HG03469 (cell line): ENCODE measurements at regions not wholly inside any gene's neighbourhood (a gene's known extent, or its start where the extent isn't known, plus 50 kb on each side); places are given as distances from the start of the nearest gene placed in this dataset.
"Not testable (repeated sequence)": the region's sequence is repeated elsewhere in the genome, so short reads cannot be mapped to it uniquely, and the experiment has no call there.

Experiments
- ATAC-seq: cut with Tn5 transposase; IDR thresholded peaks from one replicate; pipeline ENCODE4 v1.9.1; 2021; ENCODE audit warnings: mild to moderate bottlenecking, moderate library complexity, moderate number of reproducible peaks; ENCODE audit not compliant: unreplicated experiment

DNA sequence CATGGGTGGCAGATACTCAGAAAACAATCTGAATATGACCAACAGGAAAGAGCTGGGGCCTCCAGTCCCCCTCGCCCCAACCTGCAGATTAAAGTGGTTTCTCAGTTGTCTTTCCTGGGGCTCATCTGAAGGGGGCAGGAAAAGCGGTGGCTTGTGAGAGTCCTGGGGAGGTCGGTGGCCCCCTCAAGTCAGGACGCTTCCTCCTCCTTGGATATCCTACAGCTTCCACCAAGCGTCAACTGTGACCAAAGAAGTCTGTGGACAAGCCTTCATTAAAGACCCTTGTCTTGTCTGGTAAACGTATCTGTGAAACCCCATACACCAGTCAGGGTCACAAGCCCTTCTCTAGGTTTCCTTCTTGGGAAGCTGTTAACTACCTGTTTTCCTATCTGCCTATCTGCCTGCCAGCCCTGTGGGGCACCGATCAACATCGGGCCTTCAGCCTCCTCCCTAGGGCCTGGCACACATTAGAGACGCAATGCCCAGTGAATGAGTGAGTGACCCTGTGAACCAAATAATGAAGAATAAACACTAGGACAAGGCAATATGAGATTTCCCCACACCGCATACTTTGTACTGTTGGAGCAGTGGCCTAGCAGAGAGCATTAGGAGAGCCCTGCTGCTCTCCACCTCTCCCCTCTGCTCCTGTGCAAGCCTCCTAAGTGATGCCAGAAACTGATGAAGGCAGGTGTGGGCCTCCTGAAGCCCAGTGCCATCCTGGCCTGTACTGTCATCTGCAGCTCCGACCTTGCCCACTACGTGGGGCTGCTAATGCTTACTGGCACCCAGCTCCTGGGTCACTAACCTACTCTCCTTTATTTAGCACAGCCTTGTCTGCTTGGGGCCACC, 1317.8 kb downstream of the UQCRFS1 start:
- ATAC-seq = no peak

DNA sequence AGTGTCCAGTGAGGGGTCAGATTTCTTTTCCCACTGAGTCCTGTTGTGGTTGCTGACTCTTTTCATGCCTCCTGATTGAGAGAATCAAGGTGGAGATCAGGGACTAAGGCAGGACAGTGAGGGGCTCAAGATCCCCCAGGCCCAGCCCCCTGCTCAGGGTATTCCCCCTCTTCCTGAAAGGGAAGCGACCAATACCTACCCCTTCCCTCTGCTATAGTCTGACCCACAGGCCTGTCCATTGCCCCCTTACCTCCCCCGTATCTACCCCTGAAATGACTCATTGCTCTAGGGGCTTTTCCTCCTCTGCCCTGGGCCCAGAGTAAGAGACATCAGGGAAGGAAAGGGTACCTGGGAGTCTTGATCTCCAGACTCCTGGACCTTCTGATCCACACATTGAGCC, 1320.5 kb downstream of the UQCRFS1 start:
- ATAC-seq = no peak

- ATAC-seq = no peak
These were observed 1321.5 kb downstream of the UQCRFS1 start for GRCh38 chr19:27891411-27891810.

DNA sequence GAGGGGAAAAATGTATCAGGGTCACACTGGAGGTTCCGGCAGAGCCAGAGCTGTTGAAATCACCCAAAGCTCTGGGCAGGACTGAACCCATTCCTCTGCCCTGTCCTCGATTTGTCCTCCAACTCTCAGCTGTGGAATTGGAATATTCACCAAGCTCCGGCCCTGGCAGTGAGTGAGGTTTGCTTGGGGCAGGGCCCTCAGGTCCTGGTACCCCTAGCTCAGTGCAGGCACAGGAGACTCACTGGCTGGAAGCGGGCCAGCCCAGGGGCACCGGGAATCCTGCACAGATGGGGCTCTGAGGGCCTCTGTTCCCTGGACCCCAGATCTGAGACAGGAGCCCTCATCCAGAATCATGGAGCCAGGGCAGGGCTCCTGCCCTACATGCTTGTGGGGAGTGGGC, 1322.3 kb downstream of the UQCRFS1 start:
- ATAC-seq = no peak

DNA sequence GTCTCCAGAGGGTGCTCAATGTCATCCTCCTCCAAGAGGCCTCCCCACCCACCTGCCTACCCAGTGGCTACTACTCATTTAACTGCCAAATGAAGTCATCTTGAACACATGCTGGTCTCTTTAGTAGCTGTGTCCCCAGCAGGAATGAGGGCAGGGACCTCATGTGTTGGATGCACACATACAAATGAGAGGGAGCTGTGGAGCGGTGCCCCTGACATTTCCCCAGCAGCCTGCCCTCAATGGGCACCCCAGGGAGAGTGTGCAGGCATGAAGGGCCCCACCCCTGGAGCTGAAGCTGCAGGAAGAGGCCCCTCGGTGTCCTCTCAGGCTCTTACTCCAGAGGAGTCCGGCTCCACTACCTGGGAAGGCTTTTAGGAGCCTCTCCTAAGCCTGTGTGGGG, 1322.7 kb downstream of the UQCRFS1 start:
- no peak for ATAC-seq

GRCh38 chr19:27889156-27889555, 1323.8 kb downstream of the UQCRFS1 start:
- ATAC-seq = no peak

DNA sequence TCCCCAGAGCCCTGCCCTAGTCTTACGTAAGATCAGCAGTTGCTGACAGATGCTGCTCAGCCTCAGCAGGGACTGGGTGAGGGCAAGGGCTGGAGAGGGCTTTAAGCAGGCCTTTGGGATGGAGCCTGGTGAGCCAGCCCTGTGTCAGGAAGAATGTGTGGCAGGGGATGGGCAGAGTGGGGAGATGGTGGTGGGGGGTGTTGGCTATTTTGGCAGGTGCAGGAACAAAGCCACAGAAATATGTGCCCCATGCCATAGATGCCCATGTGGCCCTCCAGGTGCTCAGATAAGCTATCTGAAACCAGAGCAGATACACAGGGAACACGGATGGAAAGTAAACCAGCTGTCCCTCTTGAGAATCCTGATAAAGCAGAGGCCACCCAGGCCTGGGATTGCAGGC, 1325.0 kb downstream of the UQCRFS1 start:
- ATAC-seq = no peak

GRCh38 chr19:27885359-27885758, 1327.6 kb downstream of the UQCRFS1 start:
- ATAC-seq = no peak

DNA sequence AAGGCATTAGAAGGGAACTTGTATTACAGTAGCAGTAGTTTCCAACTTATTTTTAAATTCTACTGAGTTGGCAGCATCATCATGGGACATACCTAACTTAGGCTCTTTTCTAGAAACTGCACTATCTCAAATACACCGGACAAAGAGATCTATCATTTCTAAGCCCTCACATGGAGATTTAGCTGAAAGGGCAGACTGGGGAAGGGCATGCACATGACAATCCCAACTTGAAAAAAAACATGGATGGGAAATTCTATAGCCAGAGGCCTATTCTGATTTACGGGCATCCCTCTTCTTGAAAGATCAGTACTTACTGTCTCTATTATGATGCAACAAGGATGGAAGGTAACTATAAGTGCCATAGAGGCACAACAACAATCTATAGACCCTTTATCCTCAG, 1328.6 kb downstream of the UQCRFS1 start:
- no peak for ATAC-seq

- no peak for ATAC-seq
These were observed 1331.7 kb downstream of the UQCRFS1 start for GRCh38 chr19:27881213-27881612.

- no peak for ATAC-seq
These were observed 1335.9 kb downstream of the UQCRFS1 start for GRCh38 chr19:27876976-27877512.

DNA sequence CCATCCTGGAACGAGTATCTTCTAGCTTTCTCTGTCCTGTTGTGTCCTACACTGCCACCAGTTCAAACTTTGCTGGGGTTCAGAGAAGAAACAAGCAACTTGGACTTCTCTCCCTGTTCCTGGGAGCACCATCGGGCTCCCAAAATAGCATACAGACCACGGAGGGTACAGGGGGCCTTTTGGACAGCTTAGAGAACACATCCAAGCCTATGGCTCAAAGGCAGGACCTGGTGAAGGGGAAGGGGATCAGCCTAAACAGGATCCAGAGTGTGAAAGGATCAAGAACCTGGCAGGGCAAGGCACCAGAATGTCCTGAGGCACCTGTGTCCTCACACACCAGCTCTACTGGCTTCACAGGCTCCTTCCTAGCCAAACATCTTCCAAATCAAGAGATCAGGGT, 1336.5 kb downstream of the UQCRFS1 start:
- ATAC-seq = no peak

DNA sequence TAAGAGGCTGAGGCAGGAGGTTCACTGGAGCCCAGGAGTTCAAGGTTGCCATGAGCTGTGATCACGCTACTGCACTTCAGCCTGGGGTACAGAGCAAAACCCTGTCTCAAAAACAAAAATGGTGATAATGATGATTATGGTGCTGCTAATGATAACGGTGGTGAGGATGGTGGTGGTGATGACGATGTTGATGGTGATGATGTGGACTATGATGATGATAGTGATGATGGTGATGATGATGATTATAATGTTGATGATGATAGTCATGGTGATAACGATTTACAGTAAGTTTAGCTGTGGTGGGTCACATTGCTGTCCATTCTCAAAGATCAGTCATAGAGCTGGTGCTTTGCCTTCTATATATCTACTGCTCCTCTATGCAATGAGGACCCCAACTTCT, 1340.6 kb downstream of the UQCRFS1 start:
- ATAC-seq = no peak

DNA sequence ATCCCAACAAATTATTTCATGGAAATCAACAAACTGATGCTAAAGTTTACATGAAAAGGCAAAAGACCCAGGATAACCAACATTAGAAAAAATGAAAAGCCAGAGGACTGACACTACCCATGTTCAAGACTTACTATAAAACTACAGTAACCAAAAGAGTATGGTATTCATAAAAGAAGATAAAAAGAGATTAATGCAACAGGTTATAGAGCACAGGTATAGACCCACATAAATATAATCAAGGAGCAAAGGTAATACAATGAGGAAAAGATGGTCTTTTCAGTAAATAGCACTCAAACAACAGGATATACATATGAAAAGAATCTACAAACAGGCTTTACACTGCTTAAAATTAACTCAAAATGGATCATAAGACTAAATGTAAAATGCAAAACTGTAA, 1342.7 kb downstream of the UQCRFS1 start:
- ATAC-seq = no peak

DNA sequence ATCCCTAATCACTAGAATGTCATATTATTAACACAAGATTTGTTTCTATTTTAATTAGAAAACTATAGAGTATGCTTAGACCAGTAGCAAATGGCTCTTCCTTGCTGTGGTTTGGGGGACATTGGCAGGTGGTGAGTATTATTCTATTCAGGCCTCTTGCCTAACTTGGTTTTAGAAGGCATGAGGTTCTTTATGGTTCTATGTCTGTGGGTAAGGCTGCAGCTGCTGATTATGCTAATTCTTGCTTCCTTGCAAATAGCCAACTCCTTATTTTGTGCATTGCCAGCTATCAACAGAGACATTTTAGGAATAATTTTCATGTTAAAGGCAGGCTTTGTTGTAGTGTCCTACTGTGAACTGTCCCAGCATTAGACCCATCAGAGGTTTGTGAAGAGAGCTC, 1344.9 kb downstream of the UQCRFS1 start:
- ATAC-seq = no peak

DNA sequence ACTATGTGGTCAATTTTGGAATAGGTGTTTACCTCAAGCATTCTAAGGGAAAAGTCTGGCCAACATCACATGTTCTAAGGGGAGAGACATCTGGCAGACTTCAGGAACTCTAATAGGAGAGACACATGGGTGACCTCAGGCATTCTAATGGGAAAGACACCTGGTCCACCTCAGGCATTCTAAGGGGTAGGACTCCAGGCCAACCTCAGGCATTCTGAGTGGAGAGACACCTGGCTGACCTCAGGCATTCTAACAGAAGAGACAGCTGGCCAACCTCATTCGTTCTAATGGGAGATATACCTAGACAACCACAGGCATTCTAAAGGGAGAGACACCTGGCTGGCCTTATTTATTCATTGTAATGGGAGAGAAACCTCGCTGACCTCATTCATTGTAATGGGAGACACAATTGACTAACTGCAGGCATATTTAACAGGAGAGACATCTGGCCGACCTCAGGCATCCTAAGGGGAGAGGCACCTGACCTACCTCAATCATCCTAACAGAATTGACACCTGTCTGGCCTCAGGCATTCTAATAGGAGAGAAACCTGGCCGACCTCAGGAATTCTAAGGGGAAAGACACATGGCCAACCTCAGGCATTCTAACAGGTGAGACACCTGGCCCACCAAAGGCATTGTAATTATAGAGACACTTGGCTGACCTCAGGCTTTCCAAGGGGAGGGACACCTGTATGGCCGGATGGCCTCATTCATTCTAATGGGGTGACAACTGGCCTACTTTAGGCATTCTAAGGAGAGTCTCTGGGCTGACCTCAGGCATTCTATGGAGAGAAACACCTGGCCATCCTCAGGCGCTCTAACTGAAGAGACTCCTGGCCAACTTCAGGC, 1346.8 kb downstream of the UQCRFS1 start:
- no peak for ATAC-seq

GRCh38 chr19:27861411-27861975, 1351.5 kb downstream of the UQCRFS1 start:
- ATAC-seq = no peak

- ATAC-seq = no peak
These were observed 1352.5 kb downstream of the UQCRFS1 start for GRCh38 chr19:27860309-27860934.

GRCh38 chr19:27859689-27860088, 1353.3 kb downstream of the UQCRFS1 start:
- no peak for ATAC-seq

GRCh38 chr19:27858981-27859581, 1353.9 kb downstream of the UQCRFS1 start:
- ATAC-seq = no peak

DNA sequence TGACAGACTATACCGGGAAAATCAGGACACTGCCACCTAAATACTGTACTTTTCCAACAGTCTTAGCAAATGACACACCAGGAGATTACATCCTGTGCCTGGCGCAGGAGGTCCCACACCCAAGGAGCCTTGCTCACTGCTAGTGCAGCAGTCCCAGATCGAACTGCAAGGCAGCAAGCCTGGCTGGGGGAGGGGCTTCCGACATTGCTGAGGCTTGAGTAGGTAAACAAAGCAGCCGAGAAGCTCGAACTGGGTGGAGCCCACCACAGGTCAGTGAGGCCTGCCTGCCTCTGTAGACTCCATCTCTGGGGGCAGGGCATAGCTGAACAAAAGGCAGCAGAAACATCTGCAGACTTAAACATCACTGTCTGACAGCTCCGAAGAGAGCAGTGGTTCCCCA, 1360.0 kb downstream of the UQCRFS1 start:
- not testable (repeated sequence) for ATAC-seq
